H9 (cell line): ENCODE measurements at regions not wholly inside any gene's neighbourhood (a gene's known extent, or its start where the extent isn't known, plus 50 kb on each side); places are given as distances from the start of the nearest gene placed in this dataset.

Experiments
- DNase-seq: peaks from one replicate; pipeline ENCODE4 v3.0.0-alpha.2; 2017
- H2AFZ ChIP-seq: one replicate; pipeline ENCODE4 v1.6.1; 2013; ENCODE audit warnings: mild to moderate bottlenecking, low read length, control low read depth, moderate library complexity
- H2AK5ac ChIP-seq: 2 replicates; pipeline ENCODE4 v1.6.1; 2013; ENCODE audit warnings: low read length, control low read depth, mixed read lengths; ENCODE audit not compliant: insufficient read length
- H2BK120ac ChIP-seq: one replicate; pipeline ENCODE4 v1.6.1; 2013; ENCODE audit warnings: low read depth, mild to moderate bottlenecking, low read length, control low read depth, inconsistent platforms; ENCODE audit not compliant: poor library complexity, severe bottlenecking
- H2BK12ac ChIP-seq: 2 replicates; pipeline ENCODE4 v1.6.1; 2013; ENCODE audit warnings: low read length, control low read depth, mixed read lengths, low read depth; ENCODE audit not compliant: insufficient read length
- H2BK15ac ChIP-seq: 2 replicates; pipeline ENCODE4 v1.6.1; 2013; ENCODE audit warnings: low read depth, low read length, control low read depth
- H2BK20ac ChIP-seq: one replicate; pipeline ENCODE4 v1.6.1; 2013; ENCODE audit warnings: low read depth, mild to moderate bottlenecking, low read length, control low read depth, inconsistent platforms; ENCODE audit not compliant: poor library complexity, severe bottlenecking
- H2BK5ac ChIP-seq: 2 replicates; pipeline ENCODE4 v1.6.1; 2013; ENCODE audit warnings: low read length, control low read depth, mixed read lengths; ENCODE audit not compliant: insufficient read length
- H3K14ac ChIP-seq: 2 replicates; pipeline ENCODE4 v1.6.1; 2013; ENCODE audit warnings: low read length, control low read depth; ENCODE audit not compliant: insufficient read depth
- H3K18ac ChIP-seq: 2 replicates; pipeline ENCODE4 v1.6.1; 2013; ENCODE audit warnings: low read depth, mild to moderate bottlenecking, mixed read lengths, low read length, control low read depth; ENCODE audit not compliant: insufficient read length
- H3K23ac ChIP-seq: 2 replicates; pipeline ENCODE4 v1.6.1; 2013; ENCODE audit warnings: low read length, control low read depth, mixed read lengths, low read depth; ENCODE audit not compliant: insufficient read length
- H3K23me2 ChIP-seq: 2 replicates; pipeline ENCODE4 v1.6.1; 2013; ENCODE audit warnings: low read depth, mild to moderate bottlenecking, mixed read lengths, low read length, control low read depth; ENCODE audit not compliant: insufficient read length, poor library complexity, severe bottlenecking
- H3K27ac ChIP-seq: 2 replicates; pipeline ENCODE4 v1.5.1; 2013; ENCODE audit warnings: low read length, control low read depth, mixed read lengths, low read depth; ENCODE audit not compliant: insufficient read length
- H3K27me3 ChIP-seq: 2 replicates; pipeline ENCODE4 v1.6.1; 2013; ENCODE audit warnings: low read length, control low read depth, inconsistent platforms; ENCODE audit not compliant: insufficient read depth
- H3K4ac ChIP-seq: 2 replicates; pipeline ENCODE4 v1.6.1; 2013; ENCODE audit warnings: low read depth, mild to moderate bottlenecking, control low read depth, inconsistent platforms, low read length, moderate library complexity
- H3K4me1 ChIP-seq: 2 replicates; pipeline ENCODE4 v1.6.1; 2013; ENCODE audit warnings: low read length, control low read depth, inconsistent platforms; ENCODE audit not compliant: insufficient read depth
- H3K4me2 ChIP-seq: 2 replicates; pipeline ENCODE4 v1.6.1; 2013; ENCODE audit warnings: low read length, control low read depth, mixed read lengths; ENCODE audit not compliant: insufficient read length, insufficient read depth
- H3K56ac ChIP-seq: 2 replicates; pipeline ENCODE4 v1.6.1; 2013; ENCODE audit warnings: low read depth, mild to moderate bottlenecking, mixed read lengths, low read length, control low read depth; ENCODE audit not compliant: insufficient read length
- H3K79me1 ChIP-seq: 2 replicates; pipeline ENCODE4 v1.6.1; 2013; ENCODE audit warnings: low read depth, mild to moderate bottlenecking, moderate library complexity, low read length, control low read depth, inconsistent platforms; ENCODE audit not compliant: insufficient read depth, poor library complexity, severe bottlenecking
- H3K79me2 ChIP-seq: 2 replicates; pipeline ENCODE4 v1.6.1; 2013; ENCODE audit warnings: low read length, control low read depth, inconsistent platforms; ENCODE audit not compliant: insufficient read depth
- H3K9ac ChIP-seq: 2 replicates; pipeline ENCODE4 v1.6.1; 2013; ENCODE audit warnings: low read length, control low read depth, mixed read lengths; ENCODE audit not compliant: insufficient read length; ENCODE audit errors: extremely low read depth
- H3K9me3 ChIP-seq: one replicate; pipeline ENCODE4 v1.6.1; 2013; ENCODE audit warnings: low read depth, low read length, inconsistent platforms; ENCODE audit not compliant: control insufficient read depth
- H3T11ph ChIP-seq: one replicate; pipeline ENCODE4 v1.6.1; 2013; ENCODE audit warnings: mild to moderate bottlenecking, low read length, control low read depth, inconsistent platforms
- H4K20me1 ChIP-seq: one replicate; pipeline ENCODE4 v1.6.1; 2013; ENCODE audit not compliant: control insufficient read depth, insufficient read length, insufficient read depth
- H4K5ac ChIP-seq: 2 replicates; pipeline ENCODE4 v1.6.1; 2013; ENCODE audit warnings: low read depth, mild to moderate bottlenecking, mixed read lengths, low read length, control low read depth; ENCODE audit not compliant: insufficient read length
- H4K8ac ChIP-seq: replicated peaks from 2 replicates; pipeline ENCODE4 v1.6.1; 2013; ENCODE audit warnings: low read length, control low read depth, mixed read lengths, low read depth; ENCODE audit not compliant: insufficient read length
- H4K91ac ChIP-seq: 2 replicates; pipeline ENCODE4 v1.6.1; 2013; ENCODE audit warnings: low read depth, mild to moderate bottlenecking, moderate library complexity, mixed read lengths, low read length, control low read depth; ENCODE audit not compliant: insufficient read length
- H3K27ac Mint-ChIP-seq, 3 experiments: 2 replicates in 2 of 3; 3 replicates in 1 of 3; pipeline ENCODE4 v1.8.0; 2020 to 2021; ENCODE audit warnings: mixed read lengths in 3 of 3, mild to moderate bottlenecking in 1 of 3, moderate library complexity in 1 of 3
- H3K27me3 Mint-ChIP-seq: 2 replicates; pipeline ENCODE4 v1.8.0; 2021; ENCODE audit warnings: low read depth, mild to moderate bottlenecking, moderate library complexity, mixed read lengths
- H3K36me3 Mint-ChIP-seq, 3 experiments: 2 replicates in 2 of 3; 3 replicates in 1 of 3; pipeline ENCODE4 v1.8.0; 2020 to 2021; ENCODE audit warnings: low read depth in 3 of 3, mixed read lengths in 3 of 3; ENCODE audit not compliant: insufficient read depth in 1 of 3
- H3K4me1 Mint-ChIP-seq, 2 experiments: 2 replicates each; pipeline ENCODE4 v1.8.0; 2020; ENCODE audit warnings: mixed read lengths in 2 of 2
- H3K4me3 Mint-ChIP-seq, 2 experiments: 2 replicates in 1 of 2; 3 replicates in 1 of 2; pipeline ENCODE4 v1.8.0; 2020 to 2021; ENCODE audit warnings: mild to moderate bottlenecking in 2 of 2, mixed read lengths in 2 of 2, moderate library complexity in 1 of 2
- H3K9me3 Mint-ChIP-seq, 2 experiments: 2 replicates in 1 of 2; 3 replicates in 1 of 2; pipeline ENCODE4 v1.8.0; 2020; ENCODE audit warnings: mild to moderate bottlenecking in 2 of 2, mixed read lengths in 2 of 2, moderate library complexity in 1 of 2
- CTCF ChIP-seq: fragments of 200-600 bp; sonication (generic); conservative IDR thresholded peaks from 3 replicates; pipeline ENCODE4 v1.8.0; 2021; ENCODE audit warnings: antibody characterized with exemption, mild to moderate bottlenecking
- WGBS: extraction: QIAGEN DNeasy Blood & Tissue Kit; methylation state at CpG from one replicate; pipeline ENCODE4 v1.1.7; 2013; ENCODE audit warnings: missing lambda C conversion rate, low lambda C conversion rate, mixed read lengths; ENCODE audit not compliant: insufficient read length; ENCODE audit errors: extremely low coverage; 5-methylcytosine and 5-hydroxymethylcytosine counted together

GRCh38 chr20:48094944-48095343 lies 309.7 kb upstream of the SULF2 start:
- no peak overlapping the region for H3K9ac ChIP-seq
- H3K4me2 ChIP-seq: no peak overlapping the region
- H3K79me1 ChIP-seq: no peaks in the 10 kb centered on the region
- 0 out of 4 replicates have a peak, but pooled peaks cover 2 to 5% of the 10 kb centered on the region in 2 experiments for H3K4me1 Mint-ChIP-seq
- H3K18ac ChIP-seq: no peak overlapping the region
- H3K27me3 ChIP-seq: no peaks in the 10 kb centered on the region
- H3K36me3 Mint-ChIP-seq: no peaks in the 10 kb centered on the region; a peak in 1 of 7 replicates
- no peaks in the 10 kb centered on the region for H3K4me1 ChIP-seq
- H2BK5ac ChIP-seq: no peak overlapping the region
- no peak overlapping the region for H2BK20ac ChIP-seq
- H4K8ac ChIP-seq: no peak overlapping the region
- no peak overlapping the region for H3K27ac ChIP-seq
- no peak overlapping the region for H3K23ac ChIP-seq
- no peak overlapping the region for H4K5ac ChIP-seq
- no peaks in the 10 kb centered on the region for H3K9me3 Mint-ChIP-seq
- no CpG with 5 or more reads among the region's 7 CpGs for WGBS
- no peak overlapping the region for H2AFZ ChIP-seq
- H4K20me1 ChIP-seq: no peaks in the 10 kb centered on the region
- DNase-seq: no peak
- no peak overlapping the region for H2BK120ac ChIP-seq
- no peak overlapping the region for H2BK15ac ChIP-seq
- H3K9me3 ChIP-seq: no peaks in the 10 kb centered on the region
- no peak overlapping the region for H3K56ac ChIP-seq
- no peaks in the 10 kb centered on the region for H3K79me2 ChIP-seq
- H3K4ac ChIP-seq: no peak overlapping the region
- no peak overlapping the region for H4K91ac ChIP-seq
- no peaks in the 10 kb centered on the region for H3K23me2 ChIP-seq
- H3K4me3 Mint-ChIP-seq: no peak overlapping the region
- H2BK12ac ChIP-seq: no peak overlapping the region
- H3K14ac ChIP-seq: no peak overlapping the region
- H3T11ph ChIP-seq: no peak overlapping the region
- no peaks in the 10 kb centered on the region; the same call in 1 of the 2 replicates for H3K27me3 Mint-ChIP-seq
- no peak overlapping the region for H3K27ac Mint-ChIP-seq
- no peak for TF ChIP-seq CTCF
- H2AK5ac ChIP-seq: no peak overlapping the region
